Liver (tissue), 3 donors: ENCODE measurements at regions not wholly inside any gene's neighbourhood (a gene's known extent, or its start where the extent isn't known, plus 50 kb on each side); places are given as distances from the start of the nearest gene placed in this dataset.

ENCODE experiments used
- ATF3 ChIP-seq: IDR thresholded peaks from 2 replicates; pipeline ENCODE4 v1.6.1; 2016; ENCODE audit warnings: antibody characterized with exemption
- CTCF ChIP-seq: fragments of 150-350 bp; IDR thresholded peaks from 2 replicates; pipeline ENCODE4 v1.5.1; 2017; ENCODE audit warnings: improper control_type of control experiment, low read depth, low read length; ENCODE audit not compliant: missing input control
- RXRA ChIP-seq, 2 donors: IDR thresholded peaks; 2 replicates each; pipeline ENCODE4 v1.6.1; 2017 to 2018; ENCODE audit warnings: antibody characterized with exemption in 2 of 2, mild to moderate bottlenecking in 1 of 2
- donor health status: healthy.
- donor health status: healthy.

GRCh38 chr11:76298255-76298654, 82.7 kb downstream of the THAP12 start:
- TF ChIP-seq CTCF: no peak
- TF ChIP-seq ATF3: no peak
- TF ChIP-seq RXRA (IDR thresholded peaks at IDR 0.05): no peak
